HFF-Myc (cell line): ENCODE measurements at regions not wholly inside any gene's neighbourhood (a gene's known extent, or its start where the extent isn't known, plus 50 kb on each side); places are given as distances from the start of the nearest gene placed in this dataset.

Source experiments
- DNase-seq: peaks from one replicate; pipeline ENCODE4 v3.0.0-alpha.2; 2011; ENCODE audit warnings: low read depth; ENCODE audit errors: extremely low read depth
- H3K4me3 ChIP-seq: replicated peaks from 2 replicates; pipeline ENCODE4 v1.5.1; 2011; ENCODE audit warnings: low read depth, mild to moderate bottlenecking, control low read depth, low read length
- TF ChIP-seq, protein P1 (sequence below): IDR thresholded peaks from 2 replicates; pipeline ENCODE4 v1.5.1; 2012; ENCODE audit warnings: mild to moderate bottlenecking, low read depth, low read length, control low read depth; ENCODE audit errors: missing control alignments

DNA sequence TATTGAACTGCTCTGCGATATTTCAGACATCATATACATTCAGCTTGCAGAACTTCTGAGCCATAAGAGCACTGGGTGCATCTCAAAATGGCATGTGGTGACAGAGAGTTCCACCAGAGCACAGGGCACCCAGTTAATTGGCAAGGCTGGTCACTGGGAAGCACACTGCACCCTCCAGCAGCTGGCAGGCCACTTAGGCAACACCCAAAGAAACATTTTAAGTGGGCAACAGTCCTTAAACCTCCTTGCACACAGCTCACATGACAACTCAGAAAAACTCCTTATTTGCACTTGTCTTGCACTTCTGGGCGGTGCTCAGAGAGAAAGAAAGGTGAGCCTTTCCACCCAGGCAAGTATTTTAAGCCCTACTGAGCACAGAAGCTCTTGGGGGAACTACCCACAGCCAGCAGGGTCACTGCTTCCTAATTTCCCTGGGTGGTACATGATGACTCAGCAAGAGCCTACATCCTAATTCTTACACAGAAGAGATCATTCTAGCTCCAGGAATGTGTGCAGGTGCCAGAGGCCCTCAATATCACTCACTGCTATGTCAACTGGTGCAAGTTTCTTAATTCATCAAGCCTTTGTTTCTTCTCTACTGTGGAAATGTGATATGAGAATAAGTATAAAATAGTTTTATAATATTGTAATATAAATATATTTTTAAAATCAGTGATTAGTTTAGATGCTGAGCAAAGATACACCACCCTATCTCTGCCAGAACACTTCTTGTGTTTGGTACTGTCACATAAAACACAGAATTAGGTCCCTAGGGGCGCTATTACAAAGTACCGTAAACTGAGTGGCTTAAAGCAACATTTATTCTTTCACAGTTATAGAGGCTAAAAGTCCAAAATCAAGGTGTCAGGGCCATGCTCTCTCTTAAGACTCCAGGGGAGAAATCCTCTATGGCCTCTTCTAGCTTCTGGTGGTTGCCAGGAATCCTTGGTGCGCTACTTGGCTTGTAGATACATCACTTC lies 155.1 kb upstream of the PPARGC1A start:
- DNase-seq, result no peak
- TF ChIP-seq, protein P1, sequence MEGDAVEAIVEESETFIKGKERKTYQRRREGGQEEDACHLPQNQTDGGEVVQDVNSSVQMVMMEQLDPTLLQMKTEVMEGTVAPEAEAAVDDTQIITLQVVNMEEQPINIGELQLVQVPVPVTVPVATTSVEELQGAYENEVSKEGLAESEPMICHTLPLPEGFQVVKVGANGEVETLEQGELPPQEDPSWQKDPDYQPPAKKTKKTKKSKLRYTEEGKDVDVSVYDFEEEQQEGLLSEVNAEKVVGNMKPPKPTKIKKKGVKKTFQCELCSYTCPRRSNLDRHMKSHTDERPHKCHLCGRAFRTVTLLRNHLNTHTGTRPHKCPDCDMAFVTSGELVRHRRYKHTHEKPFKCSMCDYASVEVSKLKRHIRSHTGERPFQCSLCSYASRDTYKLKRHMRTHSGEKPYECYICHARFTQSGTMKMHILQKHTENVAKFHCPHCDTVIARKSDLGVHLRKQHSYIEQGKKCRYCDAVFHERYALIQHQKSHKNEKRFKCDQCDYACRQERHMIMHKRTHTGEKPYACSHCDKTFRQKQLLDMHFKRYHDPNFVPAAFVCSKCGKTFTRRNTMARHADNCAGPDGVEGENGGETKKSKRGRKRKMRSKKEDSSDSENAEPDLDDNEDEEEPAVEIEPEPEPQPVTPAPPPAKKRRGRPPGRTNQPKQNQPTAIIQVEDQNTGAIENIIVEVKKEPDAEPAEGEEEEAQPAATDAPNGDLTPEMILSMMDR, result no peak
- no peak overlapping the region for H3K4me3 ChIP-seq

DNA sequence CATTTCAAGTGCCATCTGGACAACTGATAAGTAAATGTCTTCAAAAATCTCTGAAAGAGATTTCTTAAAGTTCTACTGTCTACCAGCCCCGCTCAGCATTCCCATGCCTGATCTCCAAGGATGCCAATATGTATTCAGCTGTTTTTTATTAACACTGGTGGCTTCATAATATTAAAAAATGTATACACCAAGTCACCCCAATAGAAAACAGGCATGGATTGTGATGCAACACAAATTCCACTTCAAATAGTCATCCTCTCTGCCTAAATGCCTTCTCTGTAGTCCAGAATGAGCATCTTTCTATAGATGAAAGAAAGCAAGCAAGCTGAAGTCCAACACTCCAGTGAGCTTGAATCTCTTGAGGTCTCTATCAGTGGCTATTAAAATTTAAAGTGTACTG lies 152.2 kb upstream of the PPARGC1A start:
- TF ChIP-seq, protein P1, result no peak
- peak; percentile 88 for DNase-seq

DNA sequence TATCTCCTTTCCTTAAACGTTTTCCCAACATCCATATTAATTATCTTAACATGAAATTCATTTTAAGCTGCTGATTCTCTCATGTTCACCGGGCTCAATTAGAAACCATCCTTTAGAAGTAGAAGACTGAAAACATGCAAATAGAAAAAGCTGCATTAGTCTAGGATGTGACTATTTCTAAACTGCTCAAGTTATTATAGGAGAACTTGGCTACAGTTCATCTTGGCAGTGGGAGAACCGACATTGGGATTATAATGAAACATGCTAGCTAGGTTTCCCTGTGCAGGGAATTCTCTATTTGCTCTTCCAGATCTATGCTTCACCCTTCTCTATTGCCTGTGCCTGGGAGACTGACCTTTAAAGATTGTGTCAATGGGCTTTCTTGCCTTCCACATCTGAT lies 151.0 kb upstream of the PPARGC1A start:
- TF ChIP-seq, protein P1, result no peak
- DNase-seq, result no peak
- no peak overlapping the region for H3K4me3 ChIP-seq

More for the DNA sequence above, 152.2 kb upstream of the PPARGC1A start:
- no peak overlapping the region for H3K4me3 ChIP-seq

DNA sequence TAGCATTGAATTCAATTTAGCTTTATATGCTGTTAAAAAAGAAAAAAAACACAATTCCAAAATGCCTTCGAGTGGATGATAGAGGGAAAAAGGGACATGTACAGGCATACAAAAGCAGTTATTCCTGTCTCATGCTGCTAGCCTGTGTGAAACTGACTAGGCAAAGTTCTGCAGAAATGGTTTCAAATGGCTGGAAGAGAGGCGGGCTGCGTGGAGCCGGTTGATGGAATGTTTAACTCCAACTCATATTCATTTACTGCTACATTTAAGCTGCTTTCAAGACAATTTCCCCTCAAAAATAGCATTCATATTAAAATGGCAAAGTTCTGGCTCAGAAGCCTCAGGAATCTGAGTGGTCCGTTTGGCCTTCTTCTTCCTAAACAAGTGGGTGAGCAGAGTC lies 143.8 kb upstream of the PPARGC1A start:
- no peak for DNase-seq
- no peak overlapping the region for H3K4me3 ChIP-seq
- TF ChIP-seq, protein P1, result no peak

DNA sequence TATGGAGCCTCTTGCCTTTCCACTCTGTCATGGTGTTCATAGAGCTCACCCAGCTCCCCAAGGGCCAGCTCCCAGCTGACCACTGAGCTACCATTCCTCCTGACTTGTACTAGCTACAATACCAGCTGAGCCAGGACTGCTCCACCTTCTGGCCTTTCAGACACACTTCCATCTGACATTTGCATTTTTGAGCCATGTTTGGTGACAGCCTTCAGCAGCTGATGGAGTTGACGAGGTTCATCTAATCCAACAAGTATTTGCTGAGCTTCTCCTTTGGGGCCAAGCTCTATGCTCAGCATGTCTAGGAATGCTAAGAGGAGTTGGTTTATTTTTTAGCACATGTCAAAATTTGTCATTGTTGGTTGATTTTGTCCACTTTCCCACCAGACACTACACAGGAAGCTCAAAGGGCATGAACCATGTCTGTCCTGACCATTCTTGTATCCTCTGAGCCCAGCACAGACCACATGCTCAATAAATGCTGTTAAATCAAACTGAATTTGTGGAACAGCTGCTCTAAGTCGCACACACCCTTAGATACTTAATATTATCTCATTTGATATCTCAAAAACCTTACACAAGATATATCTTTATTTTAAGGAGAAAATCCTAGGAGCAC lies 142.6 kb upstream of the PPARGC1A start:
- DNase-seq, result no peak

DNA sequence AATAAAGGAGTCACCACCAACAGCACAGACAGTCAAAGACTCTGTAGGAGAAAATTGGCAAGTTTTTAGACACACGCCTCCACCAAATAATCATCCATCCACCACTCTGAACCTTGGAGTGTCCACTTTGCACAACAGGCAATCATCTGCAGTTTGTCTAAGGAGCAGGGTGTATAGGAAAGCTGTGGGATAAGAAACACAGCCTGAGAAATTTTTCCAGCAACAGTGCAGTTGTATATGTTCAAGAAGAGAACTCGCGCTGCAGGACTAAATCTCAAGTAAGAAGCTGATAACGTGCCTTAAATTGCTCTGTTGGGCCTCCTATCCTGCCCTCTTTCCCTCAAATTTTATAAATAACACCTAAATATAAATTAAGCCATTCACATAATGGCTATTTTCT lies 136.7 kb upstream of the PPARGC1A start:
- no peak for DNase-seq
- TF ChIP-seq, protein P1, result no peak
- H3K4me3 ChIP-seq, result no peak overlapping the region

More for the DNA sequence above, 142.6 kb upstream of the PPARGC1A start:
- no peak overlapping the region for H3K4me3 ChIP-seq
- TF ChIP-seq, protein P1, result peak; percentile 21
